ENCODE measurements at regions not wholly inside any gene's neighbourhood (a gene's known extent, or its start where the extent isn't known, plus 50 kb on each side); places are given as distances from the start of the nearest gene placed in this dataset.

DNA sequence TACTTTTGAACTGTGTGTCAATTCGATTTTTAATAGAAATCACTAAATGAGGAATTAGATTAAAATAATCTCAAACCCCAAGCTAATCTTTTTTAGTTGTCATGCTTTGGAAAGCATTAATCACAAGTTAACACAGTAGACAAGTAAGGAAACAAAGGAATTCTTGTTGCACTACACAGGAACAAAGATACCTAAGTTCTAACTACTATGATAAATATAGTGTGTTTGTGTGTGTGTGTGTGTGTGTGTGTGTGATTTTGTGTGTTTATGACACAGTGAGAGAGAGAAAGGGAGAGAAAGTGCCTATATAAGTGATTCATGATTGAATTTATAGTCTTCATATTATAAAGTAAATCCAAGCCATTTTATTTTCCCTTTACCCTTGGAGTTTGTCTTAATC lies 931.4 kb downstream of the PCDH7 start:
- TF ChIP-seq CTCF (IDR thresholded peaks at IDR 0.05) (no peak), ZFX (IDR thresholded peaks at IDR 0.05; ENCODE audit: borderline replicate concordance) (no peak)

Data from 22Rv1 (cell line).